OCI-LY3 (cell line): ENCODE measurements at regions not wholly inside any gene's neighbourhood (a gene's known extent, or its start where the extent isn't known, plus 50 kb on each side); places are given as distances from the start of the nearest gene placed in this dataset.

ENCODE experiments used
- H2AFZ ChIP-seq: fragments of 200-600, 300-600 bp; shearing (Covaris generic); 2 replicates; pipeline ENCODE4 v1.6.0; 2014; ENCODE audit warnings: antibody characterized with exemption, low read depth, low read length
- H3K27ac ChIP-seq: fragments of 200-600, 300-600 bp; sonication (generic); 2 replicates; pipeline ENCODE4 v1.5.1; 2014; ENCODE audit warnings: mild to moderate bottlenecking, low read length, moderate library complexity, mixed read lengths
- H3K27me3 ChIP-seq: fragments of 200-600, 300-600 bp; sonication (generic); 2 replicates; pipeline ENCODE4 v1.6.1; 2014; ENCODE audit warnings: low read depth, low read length, mixed read lengths
- H3K36me3 ChIP-seq: fragments of 200-600, 300-600 bp; sonication (generic); replicated peaks from 2 replicates; pipeline ENCODE3; 2014; ENCODE audit warnings: low read depth, low read length, mixed read lengths
- H3K4me1 ChIP-seq: fragments of 300-600, 200-600 bp; sonication (generic); 2 replicates; pipeline ENCODE4 v1.6.1; 2014; ENCODE audit warnings: low read length, mixed read lengths
- H3K4me2 ChIP-seq: fragments of 200-600, 300-600 bp; sonication (generic); 2 replicates; pipeline ENCODE4 v1.6.1; 2014; ENCODE audit warnings: low read length, mixed read lengths
- H3K4me3 ChIP-seq: fragments of 300-600, 200-600 bp; sonication (generic); 2 replicates; pipeline ENCODE4 v1.5.1; 2014; ENCODE audit warnings: antibody characterized with exemption, mild to moderate bottlenecking, low read length, moderate library complexity
- H3K79me2 ChIP-seq: fragments of 300-600, 200-600 bp; shearing (Covaris generic); 2 replicates; pipeline ENCODE4 v1.6.1; 2014; ENCODE audit warnings: mild to moderate bottlenecking, low read length, mixed read lengths
- H3K9ac ChIP-seq: fragments of 300-600, 200-600 bp; shearing (Covaris generic); 2 replicates; pipeline ENCODE4 v1.6.0; 2014; ENCODE audit warnings: mild to moderate bottlenecking, low read length, moderate library complexity
- H3K9me3 ChIP-seq: fragments of 200-600, 300-600 bp; shearing (Covaris generic); 2 replicates; pipeline ENCODE4 v1.6.1; 2014; ENCODE audit warnings: low read length, mixed read lengths; ENCODE audit not compliant: insufficient read depth
- H4K20me1 ChIP-seq: fragments of 200-600, 300-600 bp; sonication (generic); 2 replicates; pipeline ENCODE4 v1.6.1; 2016; ENCODE audit warnings: low read length, mixed read lengths; ENCODE audit not compliant: insufficient read depth
- CTCF ChIP-seq: fragments of 200-600, 300-600 bp; sonication (generic); IDR thresholded peaks from 2 replicates; pipeline ENCODE4 v1.5.1; 2014; ENCODE audit warnings: antibody characterized with exemption, low read length, low read depth
- EZH2phosphoT487 ChIP-seq: fragments of 200-600 bp; shearing (Covaris generic); IDR thresholded peaks from 2 replicates; pipeline ENCODE4 v1.6.1; 2018; ENCODE audit warnings: antibody characterized with exemption, mixed run types, low read depth

- TF ChIP-seq CTCF (no peak), EZH2phosphoT487 (no peak)
- Histone ChIP-seq H3K4me3 (no peak overlapping the region), H3K27me3 (peaks cover 32% of the 10 kb centered on the region), H3K36me3 (no peaks in the 10 kb centered on the region), H3K9me3 (no peaks in the 10 kb centered on the region), H3K4me2 (no peak overlapping the region), H2AFZ (no peak overlapping the region), H3K27ac (no peak overlapping the region), H4K20me1 (0 out of 2 replicates have a peak, but pooled peaks cover 3% of the 10 kb centered on the region), H3K79me2 (no peaks in the 10 kb centered on the region), H3K9ac (no peak overlapping the region), H3K4me1 (peaks cover under 1% of the 10 kb centered on the region; the same call in 1 of the 2 replicates)
Observed at GRCh38 chr2:176636401-176636800, 367.2 kb downstream of the MTX2 start.

DNA sequence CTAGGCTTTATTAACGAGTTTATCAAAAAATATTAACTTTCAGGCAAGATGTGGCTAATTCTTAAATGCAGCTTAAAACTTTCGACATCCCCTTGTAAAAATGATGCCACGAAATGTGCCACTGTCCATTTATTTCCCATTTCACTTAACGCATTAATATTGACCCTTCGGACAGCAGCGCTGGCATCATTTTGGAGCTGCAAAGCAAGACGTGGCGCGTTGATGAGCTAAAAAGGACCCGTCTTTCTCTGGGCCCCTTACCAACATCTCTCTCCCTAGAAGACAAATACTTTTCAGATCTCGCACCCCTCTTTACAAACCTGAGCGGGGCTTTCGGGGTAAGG is 367.9 kb downstream of the MTX2 start:
- Histone ChIP-seq H4K20me1 (0 out of 2 replicates have a peak, but pooled peaks cover 3% of the 10 kb centered on the region), H3K36me3 (no peaks in the 10 kb centered on the region), H3K79me2 (no peaks in the 10 kb centered on the region), H3K9me3 (no peaks in the 10 kb centered on the region), H2AFZ (no peak overlapping the region), H3K4me2 (no peak overlapping the region), H3K4me1 (peaks cover 8% of the 10 kb centered on the region), H3K9ac (no peak overlapping the region), H3K27ac (no peak overlapping the region), H3K4me3 (no peak overlapping the region), H3K27me3 (peaks cover 34% of the 10 kb centered on the region)
- no peak for TF ChIP-seq CTCF
- TF ChIP-seq EZH2phosphoT487, result no peak

- no peak overlapping the region for H3K4me2 ChIP-seq
- no peak overlapping the region for H3K9ac ChIP-seq
- H3K9me3 ChIP-seq, result no peaks in the 10 kb centered on the region
- no peak overlapping the region for H3K27ac ChIP-seq
- H3K27me3 ChIP-seq, result peaks cover 29% of the 10 kb centered on the region
- H3K79me2 ChIP-seq, result no peaks in the 10 kb centered on the region
- TF ChIP-seq CTCF, result no peak
- no peak for TF ChIP-seq EZH2phosphoT487
- H3K36me3 ChIP-seq, result no peaks in the 10 kb centered on the region
- no peak overlapping the region for H2AFZ ChIP-seq
- H3K4me1 ChIP-seq, result peaks cover 11% of the 10 kb centered on the region
- H3K4me3 ChIP-seq, result no peak overlapping the region
- H4K20me1 ChIP-seq, result 0 out of 2 replicates have a peak, but pooled peaks cover 3% of the 10 kb centered on the region
Observed at GRCh38 chr2:176637486-176638166, 368.4 kb downstream of the MTX2 start.

GRCh38 chr2:176638167-176639015 is 369.1 kb downstream of the MTX2 start:
- H3K4me3 ChIP-seq, result no peak overlapping the region
- H2AFZ ChIP-seq, result no peak overlapping the region
- H3K4me1 ChIP-seq, result peaks cover 15% of the 10 kb centered on the region
- no peak overlapping the region for H3K4me2 ChIP-seq
- no peak overlapping the region for H3K27ac ChIP-seq
- no peak overlapping the region for H3K9ac ChIP-seq
- 0 out of 2 replicates have a peak, but pooled peaks cover 3% of the 10 kb centered on the region for H4K20me1 ChIP-seq
- no peak for TF ChIP-seq EZH2phosphoT487
- peak; percentile 22; the same call in 1 of the 2 replicates for TF ChIP-seq CTCF
- H3K27me3 ChIP-seq, result peaks cover 36% of the 10 kb centered on the region
- no peaks in the 10 kb centered on the region for H3K36me3 ChIP-seq
- H3K79me2 ChIP-seq, result no peaks in the 10 kb centered on the region
- no peaks in the 10 kb centered on the region for H3K9me3 ChIP-seq
